SKM-1 treated with dmso at 0.1 percent for 144 hours (cell line): ENCODE measurements at regions not wholly inside any gene's neighbourhood (a gene's known extent, or its start where the extent isn't known, plus 50 kb on each side); places are given as distances from the start of the nearest gene placed in this dataset.

ENCODE experiments used
- DNase-seq: peaks from one replicate; lab custom pipeline; 2025; ENCODE audit not compliant: unreplicated experiment; lab: John Stamatoyannopoulos, UW

GRCh38 chr12:76611533-76611932 is 52.0 kb upstream of the OSBPL8 start:
- no peak for DNase-seq

- no peak for DNase-seq
Measured at GRCh38 chr12:76614364-76614763, 54.8 kb upstream of the OSBPL8 start.

DNA sequence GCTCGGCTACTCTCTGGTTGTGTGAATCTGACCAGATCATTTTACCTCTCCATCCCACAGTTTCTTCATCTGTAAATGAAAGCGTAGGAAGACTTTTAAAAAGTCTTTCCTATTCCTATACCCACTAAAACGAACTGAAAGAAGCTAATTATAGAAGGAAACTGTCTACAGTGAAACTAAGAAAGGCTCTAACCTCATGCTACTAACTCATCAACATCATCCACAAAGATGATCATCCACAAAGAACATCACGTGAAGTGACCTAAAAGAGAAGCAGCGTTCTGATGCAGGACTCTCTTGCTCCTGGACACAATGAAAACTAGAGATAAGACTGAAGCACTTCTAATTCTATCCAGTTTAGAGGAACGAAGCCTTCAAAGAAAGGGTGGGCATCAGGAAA is 58.5 kb upstream of the OSBPL8 start:
- no peak for DNase-seq

GRCh38 chr12:76621582-76622024 is 62.0 kb upstream of the OSBPL8 start:
- DNase-seq = peak; percentile 17

- no peak for DNase-seq
Measured at GRCh38 chr12:76622351-76622750, 62.8 kb upstream of the OSBPL8 start.

DNA sequence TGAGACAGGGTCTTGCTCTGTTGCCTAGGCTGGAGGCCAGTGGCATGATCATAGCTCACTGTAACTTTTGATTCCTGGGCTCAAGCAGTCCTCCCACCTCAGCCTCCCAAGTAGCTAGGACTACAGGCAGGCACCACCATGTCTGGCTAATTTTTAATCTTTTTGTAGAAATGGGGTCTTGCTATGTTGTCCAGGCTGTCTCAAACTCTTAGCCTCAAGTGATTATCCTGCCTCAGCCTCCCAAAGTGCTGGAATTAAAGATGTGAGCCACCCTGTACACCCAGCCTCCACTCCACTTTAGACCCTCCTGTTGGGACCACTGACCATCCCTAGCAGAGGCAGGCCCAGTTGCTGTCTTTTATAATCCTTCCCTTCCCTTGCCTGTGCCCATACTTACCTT is 63.3 kb upstream of the OSBPL8 start:
- DNase-seq = no peak

GRCh38 chr12:76623931-76624330 is 64.4 kb upstream of the OSBPL8 start:
- DNase-seq = no peak

DNA sequence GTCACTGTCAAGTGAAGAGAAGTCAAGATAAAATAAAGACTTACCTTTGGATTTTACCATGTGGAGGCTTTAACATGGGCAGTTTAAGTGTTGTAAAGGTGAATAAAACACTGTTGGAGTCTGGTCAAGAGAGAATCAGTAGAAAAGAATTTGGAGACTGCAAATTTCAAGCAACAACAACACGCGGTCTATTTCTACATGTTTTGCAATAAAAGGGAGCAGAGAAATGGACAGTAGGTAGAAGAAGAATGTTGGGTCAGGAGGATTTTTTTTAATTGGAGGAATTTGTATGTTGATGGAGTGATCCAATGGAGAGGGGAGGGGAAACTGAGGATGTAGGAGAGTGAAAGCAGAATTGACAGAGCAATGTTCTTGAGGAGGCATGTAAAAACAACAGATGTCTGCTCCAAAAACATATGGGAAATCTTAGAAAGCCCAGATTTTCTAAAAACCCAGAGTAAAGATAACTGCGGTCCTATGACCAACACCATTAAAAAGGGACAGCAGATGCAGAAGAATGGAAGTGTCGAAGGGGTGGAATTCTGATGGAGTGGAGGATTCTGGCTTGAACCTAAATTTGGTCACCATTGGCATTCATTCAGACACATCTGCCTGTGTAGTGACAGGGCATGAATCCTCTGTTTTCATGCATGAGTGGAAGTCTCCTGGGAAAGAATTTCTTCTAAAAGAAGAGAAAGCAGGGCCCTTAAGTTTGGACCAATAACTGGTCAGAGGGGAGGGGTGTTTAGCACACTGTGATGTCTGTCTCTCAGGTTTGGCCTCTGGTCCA is 68.0 kb upstream of the OSBPL8 start:
- no peak for DNase-seq

DNA sequence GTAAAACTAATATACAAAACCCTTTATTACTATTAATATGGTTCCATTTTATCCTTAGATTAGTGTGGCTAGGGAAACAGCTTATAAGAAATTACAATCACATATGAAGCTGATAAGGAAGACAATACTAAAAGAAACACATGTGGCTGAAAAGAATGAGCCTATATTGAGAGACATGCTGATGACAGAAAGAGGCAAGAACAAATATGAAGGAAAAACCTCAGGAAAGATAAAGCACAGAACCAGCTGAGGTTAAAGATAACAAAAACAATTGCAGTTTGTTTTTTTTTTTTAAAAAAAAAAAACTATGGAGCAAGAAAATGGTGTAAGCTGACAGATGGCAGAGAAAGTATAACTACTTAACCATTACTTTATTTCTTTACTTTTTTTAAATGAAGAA is 69.2 kb upstream of the OSBPL8 start:
- no peak for DNase-seq

DNA sequence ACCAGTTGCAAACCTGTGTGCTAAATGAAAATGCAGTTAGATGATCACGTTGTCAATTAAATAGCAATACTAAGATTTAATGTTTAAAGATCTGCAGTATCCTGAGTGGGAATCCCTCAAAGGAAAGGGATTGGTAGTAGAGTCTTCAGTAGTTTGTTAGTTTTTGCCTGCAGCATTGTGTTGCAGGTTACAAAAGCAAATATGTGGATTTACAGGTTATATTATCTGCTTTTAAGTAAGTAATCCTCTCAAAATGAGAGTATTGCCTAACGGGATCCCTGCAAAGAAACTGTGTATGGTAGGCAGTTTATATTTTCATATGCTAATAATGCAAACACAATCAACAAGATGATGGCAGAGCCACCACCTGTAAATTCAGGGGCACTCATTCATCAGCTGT is 72.2 kb upstream of the OSBPL8 start:
- DNase-seq = no peak

DNA sequence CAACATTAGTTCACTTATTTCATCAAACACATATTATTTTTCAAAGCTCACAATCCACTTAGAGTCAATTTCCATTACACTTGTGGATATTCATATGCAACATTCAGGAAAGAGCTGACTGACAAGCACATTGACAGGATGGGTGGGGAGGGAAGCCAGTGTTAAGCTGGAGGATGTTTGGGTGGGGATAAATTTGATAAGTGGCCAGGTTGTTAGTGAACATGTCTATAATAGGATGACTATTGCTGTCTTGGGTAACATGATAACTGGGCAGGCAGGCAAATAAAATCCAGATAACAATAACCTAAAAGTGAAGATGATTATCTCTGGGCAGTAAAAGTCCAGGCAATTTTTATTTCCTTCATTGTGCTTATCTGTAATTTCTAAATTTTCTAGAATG is 73.8 kb upstream of the OSBPL8 start:
- no peak for DNase-seq

DNA sequence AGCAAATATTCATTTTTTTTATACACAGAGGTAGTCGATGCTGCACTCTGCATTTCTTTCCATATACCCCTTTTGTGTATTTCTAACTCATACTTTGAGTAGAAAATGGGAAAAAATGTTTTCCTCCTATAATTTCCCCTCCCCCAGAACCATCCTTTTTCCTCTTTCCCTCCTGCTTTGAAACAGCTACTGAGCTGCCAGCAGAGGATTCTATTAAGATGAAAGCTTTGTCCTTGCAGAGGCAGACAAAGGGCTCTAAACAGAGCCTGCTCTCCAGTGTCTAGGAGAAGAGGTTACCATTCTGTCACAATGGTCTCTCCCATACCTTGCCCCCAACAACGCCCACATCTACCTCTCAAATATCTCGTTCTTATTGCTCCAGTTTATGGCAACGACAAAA is 74.6 kb upstream of the OSBPL8 start:
- DNase-seq = no peak

DNA sequence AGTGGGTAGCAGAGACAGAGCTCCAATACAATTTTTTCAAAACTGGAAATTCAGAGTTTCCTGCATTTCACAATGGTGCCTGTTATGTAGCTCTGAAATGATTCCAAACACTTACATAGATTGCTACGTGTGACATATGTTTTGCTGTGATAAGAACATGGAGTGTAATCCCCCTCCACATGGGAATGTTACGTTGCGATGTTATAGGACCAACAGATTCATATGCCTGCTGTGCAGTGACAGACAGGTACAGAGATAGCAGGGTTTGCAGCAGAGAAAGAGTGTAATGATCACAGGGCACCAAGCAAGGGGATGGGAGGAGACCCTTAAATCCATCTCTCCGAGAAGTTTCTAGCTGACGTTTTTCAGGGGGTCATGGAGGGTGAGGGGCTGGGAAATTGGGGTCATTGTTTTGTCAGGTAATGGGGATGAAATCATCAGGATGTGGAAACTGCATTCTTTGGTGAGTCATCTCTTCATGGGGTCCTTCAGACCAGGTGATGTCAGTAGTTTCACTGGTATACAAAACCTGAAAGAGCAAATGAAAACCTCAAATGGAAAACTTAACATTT is 76.6 kb upstream of the OSBPL8 start:
- DNase-seq = no peak

DNA sequence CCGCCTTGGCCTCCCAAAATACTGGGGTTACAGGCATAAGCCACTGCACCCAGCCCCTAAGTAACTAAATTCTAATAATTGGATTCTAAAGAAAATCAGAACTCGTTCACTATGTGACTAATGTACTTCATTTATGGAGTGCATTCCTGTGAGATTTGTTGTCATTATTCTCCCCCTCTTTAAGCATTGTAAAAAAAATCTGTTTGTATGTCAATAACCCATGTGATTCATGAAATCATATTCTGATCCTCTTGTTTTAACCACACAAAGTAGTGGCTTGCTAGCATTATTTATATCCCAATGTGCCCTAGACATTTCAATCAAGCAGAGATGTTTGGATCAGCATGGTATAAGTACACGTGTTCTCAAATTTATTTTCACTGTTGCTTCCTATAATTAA is 78.2 kb upstream of the OSBPL8 start:
- no peak for DNase-seq

DNA sequence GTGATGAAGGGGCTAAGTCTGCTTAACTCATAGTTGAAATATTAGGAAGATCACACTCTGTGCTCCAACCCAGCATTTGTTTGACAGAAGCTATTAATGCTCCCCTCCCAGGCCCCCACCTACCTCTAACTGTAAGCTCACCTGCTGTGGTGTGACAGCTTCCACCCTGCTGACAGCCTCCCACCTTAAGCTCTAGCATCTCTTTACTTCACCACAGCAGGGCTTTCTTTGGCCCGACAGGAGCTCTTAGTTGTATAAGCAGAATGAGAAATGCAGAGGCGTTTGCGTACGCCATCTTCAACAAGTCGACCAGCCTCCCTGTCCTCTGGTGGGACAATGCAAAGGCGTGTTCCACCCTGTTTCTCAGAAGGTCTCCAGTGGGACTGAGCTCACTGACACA is 80.1 kb upstream of the OSBPL8 start:
- DNase-seq = no peak

GRCh38 chr12:76641073-76641472 is 81.5 kb upstream of the OSBPL8 start:
- no peak for DNase-seq

- DNase-seq = no peak
Measured at GRCh38 chr12:76641961-76642360, 82.4 kb upstream of the OSBPL8 start.

- DNase-seq = no peak
Measured at GRCh38 chr12:76643438-76643837, 83.9 kb upstream of the OSBPL8 start.

DNA sequence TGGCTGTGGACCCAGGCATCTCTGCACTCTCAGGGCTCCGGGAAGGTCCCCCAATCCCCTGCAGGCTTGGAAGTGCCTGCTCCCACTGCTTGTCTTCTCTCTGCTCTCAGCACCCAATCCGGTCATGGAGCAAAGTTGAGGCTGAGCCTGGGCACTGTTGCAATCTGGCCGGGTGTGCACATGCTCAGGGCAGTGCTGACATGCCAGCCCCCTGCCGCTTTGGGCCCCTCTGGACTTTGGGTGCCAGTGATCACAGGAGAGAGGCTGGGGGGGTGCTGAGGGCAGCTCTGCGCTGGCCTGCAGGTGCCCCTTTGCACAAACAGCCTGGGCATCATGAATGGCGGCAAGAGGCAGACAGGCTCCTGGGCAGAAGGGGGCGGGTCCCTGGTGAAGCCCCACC is 85.4 kb upstream of the OSBPL8 start:
- DNase-seq = no peak

DNA sequence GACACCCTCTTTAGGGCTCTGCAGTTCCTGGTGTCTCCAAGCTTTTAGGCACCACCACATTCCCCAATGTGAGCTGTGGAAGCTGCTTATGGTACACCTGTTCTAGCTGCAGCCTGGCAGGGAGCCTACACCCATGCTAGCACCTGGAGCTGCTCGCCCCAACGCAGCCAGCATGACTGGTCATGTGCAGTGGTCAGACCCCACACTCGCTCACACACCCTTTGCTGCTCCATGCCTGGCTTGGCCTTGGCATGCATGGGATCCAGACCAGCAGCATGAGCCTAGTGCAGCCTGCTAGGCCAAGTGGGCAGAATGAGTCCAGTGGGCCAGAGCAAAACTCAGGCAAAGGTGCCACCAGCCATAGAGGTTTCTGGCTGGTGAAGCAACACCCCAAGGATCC is 86.4 kb upstream of the OSBPL8 start:
- no peak for DNase-seq

DNA sequence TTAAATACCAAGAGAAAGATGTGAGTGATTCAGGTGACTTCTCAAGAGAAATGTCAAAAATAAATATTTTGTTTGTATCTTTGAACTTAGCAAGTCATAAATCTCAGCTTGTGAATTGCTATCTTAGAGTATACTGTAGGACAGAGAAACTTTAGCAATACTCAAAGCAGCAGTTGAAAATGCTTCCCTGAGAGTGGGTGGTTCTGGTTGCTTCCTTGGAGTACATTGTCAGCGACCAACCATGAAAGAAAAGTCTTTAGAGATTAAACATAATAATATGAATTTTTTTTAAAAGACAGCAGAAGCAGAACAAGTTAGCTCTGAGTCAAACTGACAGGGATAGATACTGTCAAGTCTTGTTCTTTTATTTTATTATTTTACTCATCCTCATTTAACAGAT is 86.8 kb upstream of the OSBPL8 start:
- DNase-seq = no peak

- no peak for DNase-seq
Measured at GRCh38 chr12:76649099-76649498, 89.5 kb upstream of the OSBPL8 start.

DNA sequence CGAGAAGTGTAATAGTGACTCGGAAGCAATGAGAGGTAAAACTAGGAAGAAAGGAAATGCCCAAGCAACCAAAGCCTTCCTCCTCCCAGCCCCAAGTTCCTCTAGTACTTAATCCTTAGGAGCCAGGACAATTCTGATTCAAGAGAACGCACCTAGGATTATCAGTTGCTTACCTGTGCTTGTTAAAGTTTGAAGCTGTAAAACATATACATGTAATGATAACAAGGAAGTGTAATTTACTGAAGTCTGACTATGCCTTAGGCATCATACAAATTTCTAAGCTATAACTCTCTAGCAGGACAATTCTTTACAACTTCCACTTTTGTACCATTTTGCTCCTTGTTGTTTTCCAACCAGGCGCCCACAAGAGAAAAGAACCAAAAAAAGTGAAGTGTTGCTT is 92.8 kb upstream of the OSBPL8 start:
- no peak for DNase-seq
